Activated CD4-positive, alpha-beta memory T cell treated with anti-CD3 and anti-CD28 coated beads for 36 hours (primary cell): ENCODE measurements at regions not wholly inside any gene's neighbourhood (a gene's known extent, or its start where the extent isn't known, plus 50 kb on each side); places are given as distances from the start of the nearest gene placed in this dataset.
"Not testable (repeated sequence)": the region's sequence is repeated elsewhere in the genome, so short reads cannot be mapped to it uniquely, and the experiment has no call there.

Source experiments
- CTCF ChIA-PET: fragments of 350-600 bp; sonication (Branson Sonifier 250); formaldehyde crosslinking; loops from one replicate; lab custom pipeline; 2021; ENCODE audit warnings: antibody characterized with exemption, inconsistent platforms; lab: Charles Lee
- POLR2A ChIA-PET: fragments of 350-600 bp; sonication (Branson Sonifier 250); formaldehyde crosslinking; loops from one replicate; lab custom pipeline; 2021; ENCODE audit warnings: antibody characterized with exemption; lab: Charles Lee
- DNase-seq: peaks from one replicate; pipeline ENCODE4 v3.0.0-alpha.2; 2020
- H3K27ac Mint-ChIP-seq: one replicate; pipeline ENCODE4 v1.8.0; 2021; ENCODE audit warnings: mixed read lengths
- H3K27me3 Mint-ChIP-seq: one replicate; pipeline ENCODE4 v1.8.0; 2021; ENCODE audit warnings: mixed read lengths
- H3K36me3 Mint-ChIP-seq: one replicate; pipeline ENCODE4 v1.8.0; 2021; ENCODE audit warnings: mixed read lengths
- H3K4me1 Mint-ChIP-seq: one replicate; pipeline ENCODE4 v1.8.0; 2021; ENCODE audit warnings: low read depth, mixed read lengths
- H3K4me3 Mint-ChIP-seq: one replicate; pipeline ENCODE4 v1.8.0; 2021; ENCODE audit warnings: mild to moderate bottlenecking, mixed read lengths
- H3K9me3 Mint-ChIP-seq: one replicate; pipeline ENCODE4 v1.8.0; 2021; ENCODE audit warnings: mixed read lengths
- intact Hi-C: fragments of 100-400 bp; cut with micrococcal nuclease; formaldehyde crosslinking; loops from one replicate; pipeline ENCODE4 v1.15.1; 2023

- H3K27me3 Mint-ChIP-seq, H3K27ac Mint-ChIP-seq, intact Hi-C loops, H3K4me3 Mint-ChIP-seq, H3K4me1 Mint-ChIP-seq, POLR2A ChIA-PET, H3K9me3 Mint-ChIP-seq, CTCF ChIA-PET, DNase-seq, H3K36me3 Mint-ChIP-seq: not testable (repeated sequence)
Observed at GRCh38 chr6:852216-852615, 159.3 kb upstream of the EXOC2 start.

GRCh38 chr6:849075-849506 is 156.2 kb upstream of the EXOC2 start:
- Mint-ChIP-seq H3K36me3 (no peaks in the 10 kb centered on the region), H3K4me1 (no peaks in the 10 kb centered on the region), H3K27ac (no peak overlapping the region), H3K27me3 (peaks cover 7% of the 10 kb centered on the region), H3K4me3 (no peak overlapping the region), H3K9me3 (no peaks in the 10 kb centered on the region)
- DNase-seq, result no peak
- intact Hi-C loops, result no loop called here
- POLR2A ChIA-PET, result no interaction called here
- CTCF ChIA-PET, result no interaction called here

GRCh38 chr6:845566-845965 is 152.6 kb upstream of the EXOC2 start:
- ChIA-PET CTCF (no interaction called here), POLR2A (no interaction called here)
- H3K9me3 Mint-ChIP-seq, result no peaks in the 10 kb centered on the region
- no peak overlapping the region for H3K4me3 Mint-ChIP-seq
- intact Hi-C loops, result no loop called here
- DNase-seq, result no peak
- peaks cover 16% of the 10 kb centered on the region for H3K27me3 Mint-ChIP-seq
- H3K4me1 Mint-ChIP-seq, result no peaks in the 10 kb centered on the region
- no peaks in the 10 kb centered on the region for H3K36me3 Mint-ChIP-seq
- no peak overlapping the region for H3K27ac Mint-ChIP-seq

GRCh38 chr6:845101-845500 is 152.2 kb upstream of the EXOC2 start:
- no peak for DNase-seq
- H3K4me1 Mint-ChIP-seq, result no peaks in the 10 kb centered on the region
- POLR2A ChIA-PET, result no interaction called here
- no peaks in the 10 kb centered on the region for H3K36me3 Mint-ChIP-seq
- CTCF ChIA-PET, result no interaction called here
- no peak overlapping the region for H3K4me3 Mint-ChIP-seq
- no peaks in the 10 kb centered on the region for H3K9me3 Mint-ChIP-seq
- peaks cover 16% of the 10 kb centered on the region for H3K27me3 Mint-ChIP-seq
- no peak overlapping the region for H3K27ac Mint-ChIP-seq
- intact Hi-C loops, result no loop called here

GRCh38 chr6:842141-842540 is 149.2 kb upstream of the EXOC2 start:
- no peak overlapping the region for H3K4me3 Mint-ChIP-seq
- POLR2A ChIA-PET, result no interaction called here
- peaks cover 22% of the 10 kb centered on the region for H3K27me3 Mint-ChIP-seq
- no peak for DNase-seq
- H3K27ac Mint-ChIP-seq, result no peak overlapping the region
- H3K36me3 Mint-ChIP-seq, result no peaks in the 10 kb centered on the region
- no peaks in the 10 kb centered on the region for H3K4me1 Mint-ChIP-seq
- intact Hi-C loops, result no loop called here
- CTCF ChIA-PET, result no interaction called here
- H3K9me3 Mint-ChIP-seq, result no peaks in the 10 kb centered on the region

GRCh38 chr6:841569-841968 is 148.6 kb upstream of the EXOC2 start:
- Mint-ChIP-seq H3K4me3 (no peak overlapping the region), H3K36me3 (no peaks in the 10 kb centered on the region), H3K27ac (no peak overlapping the region), H3K27me3 (peaks cover 22% of the 10 kb centered on the region), H3K4me1 (no peaks in the 10 kb centered on the region), H3K9me3 (no peaks in the 10 kb centered on the region)
- ChIA-PET POLR2A (no interaction called here), CTCF (no interaction called here)
- DNase-seq, result no peak
- intact Hi-C loops, result no loop called here

- peaks cover 4% of the 10 kb centered on the region for H3K9me3 Mint-ChIP-seq
- peaks cover 2% of the 10 kb centered on the region for H3K36me3 Mint-ChIP-seq
- H3K27ac Mint-ChIP-seq, result no peak overlapping the region
- CTCF ChIA-PET, result no interaction called here
- peaks cover 18% of the 10 kb centered on the region for H3K27me3 Mint-ChIP-seq
- DNase-seq, result no peak
- H3K4me3 Mint-ChIP-seq, result no peak overlapping the region
- POLR2A ChIA-PET, result no interaction called here
- intact Hi-C loops, result no loop called here
- H3K4me1 Mint-ChIP-seq, result no peaks in the 10 kb centered on the region
Observed at GRCh38 chr6:839201-839600, 146.3 kb upstream of the EXOC2 start.

GRCh38 chr6:837380-837779 is 144.4 kb upstream of the EXOC2 start:
- intact Hi-C loops, result no loop called here
- Mint-ChIP-seq H3K4me3 (no peak overlapping the region), H3K9me3 (peaks cover 8% of the 10 kb centered on the region), H3K27me3 (peaks cover 17% of the 10 kb centered on the region), H3K27ac (no peak overlapping the region), H3K4me1 (no peaks in the 10 kb centered on the region), H3K36me3 (peaks cover 2% of the 10 kb centered on the region)
- CTCF ChIA-PET, result no interaction called here
- POLR2A ChIA-PET, result no interaction called here
- no peak for DNase-seq

- peaks cover 8% of the 10 kb centered on the region for H3K9me3 Mint-ChIP-seq
- H3K4me3 Mint-ChIP-seq, result no peak overlapping the region
- POLR2A ChIA-PET, result no interaction called here
- H3K27ac Mint-ChIP-seq, result no peak overlapping the region
- H3K27me3 Mint-ChIP-seq, result peaks cover 9% of the 10 kb centered on the region
- H3K4me1 Mint-ChIP-seq, result no peaks in the 10 kb centered on the region
- H3K36me3 Mint-ChIP-seq, result peaks cover 2% of the 10 kb centered on the region
- intact Hi-C loops, result no loop called here
- DNase-seq, result no peak
- CTCF ChIA-PET, result no interaction called here
Observed at GRCh38 chr6:836276-836853, 143.4 kb upstream of the EXOC2 start.

GRCh38 chr6:835476-836160 is 142.7 kb upstream of the EXOC2 start:
- Mint-ChIP-seq H3K27ac (no peak overlapping the region), H3K4me1 (no peaks in the 10 kb centered on the region), H3K4me3 (no peak overlapping the region), H3K9me3 (peaks cover 8% of the 10 kb centered on the region), H3K27me3 (peaks cover 9% of the 10 kb centered on the region), H3K36me3 (peaks cover 2% of the 10 kb centered on the region)
- DNase-seq, result no peak
- intact Hi-C loops, result no loop called here
- CTCF ChIA-PET, result no interaction called here
- POLR2A ChIA-PET, result no interaction called here

- POLR2A ChIA-PET, result no interaction called here
- H3K36me3 Mint-ChIP-seq, result peaks cover 2% of the 10 kb centered on the region
- no peak for DNase-seq
- H3K27me3 Mint-ChIP-seq, result peaks cover 9% of the 10 kb centered on the region
- H3K9me3 Mint-ChIP-seq, result peaks cover 8% of the 10 kb centered on the region
- H3K27ac Mint-ChIP-seq, result no peak overlapping the region
- no peaks in the 10 kb centered on the region for H3K4me1 Mint-ChIP-seq
- CTCF ChIA-PET, result no interaction called here
- intact Hi-C loops, result no loop called here
- no peak overlapping the region for H3K4me3 Mint-ChIP-seq
Observed at GRCh38 chr6:834866-835265, 141.9 kb upstream of the EXOC2 start.

- Mint-ChIP-seq H3K4me1 (no peaks in the 10 kb centered on the region), H3K4me3 (no peak overlapping the region), H3K27me3 (peaks cover 8% of the 10 kb centered on the region), H3K36me3 (peaks cover 2% of the 10 kb centered on the region), H3K27ac (no peak overlapping the region), H3K9me3 (peaks cover 8% of the 10 kb centered on the region)
- ChIA-PET POLR2A (no interaction called here), CTCF (no interaction called here)
- intact Hi-C loops, result no loop called here
- DNase-seq, result no peak
Observed at GRCh38 chr6:834190-834589, 141.3 kb upstream of the EXOC2 start.

GRCh38 chr6:832804-833203 is 139.9 kb upstream of the EXOC2 start:
- H3K9me3 Mint-ChIP-seq, H3K4me3 Mint-ChIP-seq, DNase-seq, H3K36me3 Mint-ChIP-seq, POLR2A ChIA-PET, H3K27me3 Mint-ChIP-seq, intact Hi-C loops, CTCF ChIA-PET, H3K27ac Mint-ChIP-seq, H3K4me1 Mint-ChIP-seq: not testable (repeated sequence)
